ENCODE measurements at regions not wholly inside any gene's neighbourhood (a gene's known extent, or its start where the extent isn't known, plus 50 kb on each side); places are given as distances from the start of the nearest gene placed in this dataset.

- no peaks in the 10 kb centered on the region for H3K9me3 ChIP-seq
- H3K27me3 ChIP-seq = no peaks in the 10 kb centered on the region
- H3K36me3 ChIP-seq = no peaks in the 10 kb centered on the region
- TF ChIP-seq POLR2A (IDR thresholded peaks at IDR 0.05) (no peak), EP300 (IDR thresholded peaks at IDR 0.05) (no peak), CTCF (IDR thresholded peaks at IDR 0.05) (no peak)
- H3K27ac ChIP-seq = no peak overlapping the region
- H3K4me3 ChIP-seq = no peak overlapping the region
- WGBS, 2 donors = 32 to 43% methylated on average over 2 of the region's 2 CpGs
- DNase-seq (ENCODE audit: low spot score in 2 of 2) = no peak
- peaks cover 0 to 9% (median 3%) of the 10 kb centered on the region in 4 donors for H3K4me1 ChIP-seq
These were observed 350.3 kb downstream of the GPAM start for GRCh38 chr10:111833251-111833650.

- no peak for TF ChIP-seq CTCF (IDR thresholded peaks at IDR 0.05)
- TF ChIP-seq EP300 (IDR thresholded peaks at IDR 0.05) = no peak
- TF ChIP-seq POLR2A (IDR thresholded peaks at IDR 0.05) = no peak
- Histone ChIP-seq H3K9me3 (no peaks in the 10 kb centered on the region), H3K36me3 (no peaks in the 10 kb centered on the region), H3K4me1 (peaks cover 0 to 9% (median 3%) of the 10 kb centered on the region in 4 donors), H3K27ac (peak overlapping the region in 1 of 4 donors; percentile 14), H3K4me3 (no peak overlapping the region), H3K27me3 (no peaks in the 10 kb centered on the region)
- WGBS, 2 donors = 19 to 31% methylated on average over 8 of the region's 8 CpGs
- peak in 1 of 2 donors; percentile 34 for DNase-seq (ENCODE audit: low spot score in 2 of 2)
These were observed 348.0 kb downstream of the GPAM start for GRCh38 chr10:111835574-111835973.

GRCh38 chr10:111836064-111836463 lies 347.5 kb downstream of the GPAM start:
- H3K36me3 ChIP-seq = no peaks in the 10 kb centered on the region
- TF ChIP-seq CTCF (IDR thresholded peaks at IDR 0.05) = no peak
- no peak for TF ChIP-seq POLR2A (IDR thresholded peaks at IDR 0.05)
- no peak for TF ChIP-seq EP300 (IDR thresholded peaks at IDR 0.05)
- no peaks in the 10 kb centered on the region for H3K9me3 ChIP-seq
- H3K27me3 ChIP-seq = no peaks in the 10 kb centered on the region
- peaks cover 0 to 9% (median 3%) of the 10 kb centered on the region in 4 donors for H3K4me1 ChIP-seq
- no peak for DNase-seq (ENCODE audit: low spot score in 2 of 2)
- 39 to 44% methylated on average over 1 of the region's 1 CpG for WGBS, 2 donors
- no peak overlapping the region for H3K27ac ChIP-seq
- H3K4me3 ChIP-seq = no peak overlapping the region

- H3K9me3 ChIP-seq = no peaks in the 10 kb centered on the region
- peaks cover 0 to 9% (median 3%) of the 10 kb centered on the region in 4 donors for H3K4me1 ChIP-seq
- 22 to 23% methylated on average over 2 of the region's 2 CpGs for WGBS, 2 donors
- H3K36me3 ChIP-seq = no peaks in the 10 kb centered on the region
- TF ChIP-seq POLR2A (IDR thresholded peaks at IDR 0.05) (no peak), EP300 (IDR thresholded peaks at IDR 0.05) (no peak), CTCF (IDR thresholded peaks at IDR 0.05) (no peak)
- no peak for DNase-seq (ENCODE audit: low spot score in 2 of 2)
- no peak overlapping the region for H3K4me3 ChIP-seq
- no peak overlapping the region for H3K27ac ChIP-seq
- no peaks in the 10 kb centered on the region for H3K27me3 ChIP-seq
These were observed 347.0 kb downstream of the GPAM start for GRCh38 chr10:111836571-111836970.

- 74 to 79% methylated on average over 2 of the region's 2 CpGs for WGBS, 2 donors
- H3K4me1 ChIP-seq = peaks cover 0 to 9% (median 3%) of the 10 kb centered on the region in 4 donors
- no peak for TF ChIP-seq CTCF (IDR thresholded peaks at IDR 0.05)
- TF ChIP-seq POLR2A (IDR thresholded peaks at IDR 0.05) = no peak
- TF ChIP-seq EP300 (IDR thresholded peaks at IDR 0.05) = no peak
- H3K36me3 ChIP-seq = no peaks in the 10 kb centered on the region
- no peaks in the 10 kb centered on the region for H3K27me3 ChIP-seq
- H3K4me3 ChIP-seq = no peak overlapping the region
- DNase-seq (ENCODE audit: low spot score in 2 of 2) = no peak
- no peak overlapping the region for H3K27ac ChIP-seq
- no peaks in the 10 kb centered on the region for H3K9me3 ChIP-seq
These were observed 346.5 kb downstream of the GPAM start for GRCh38 chr10:111837086-111837485.
